VCaP (cell line): ENCODE measurements at regions not wholly inside any gene's neighbourhood (a gene's known extent, or its start where the extent isn't known, plus 50 kb on each side); places are given as distances from the start of the nearest gene placed in this dataset.
A peak's percentile ranks its signal among the peaks of the same experiment; 100 is the strongest.

Source experiments
- H3K27ac ChIP-seq: fragments of 450-650 bp; 2 replicates; pipeline ENCODE4 v1.5.1; 2017
- TF ChIP-seq, protein P1 (sequence below): fragments of 450-650 bp; conservative IDR thresholded peaks from 2 replicates; pipeline ENCODE4 v1.5.1; 2017; ENCODE audit warnings: mild to moderate bottlenecking, moderate library complexity

DNA sequence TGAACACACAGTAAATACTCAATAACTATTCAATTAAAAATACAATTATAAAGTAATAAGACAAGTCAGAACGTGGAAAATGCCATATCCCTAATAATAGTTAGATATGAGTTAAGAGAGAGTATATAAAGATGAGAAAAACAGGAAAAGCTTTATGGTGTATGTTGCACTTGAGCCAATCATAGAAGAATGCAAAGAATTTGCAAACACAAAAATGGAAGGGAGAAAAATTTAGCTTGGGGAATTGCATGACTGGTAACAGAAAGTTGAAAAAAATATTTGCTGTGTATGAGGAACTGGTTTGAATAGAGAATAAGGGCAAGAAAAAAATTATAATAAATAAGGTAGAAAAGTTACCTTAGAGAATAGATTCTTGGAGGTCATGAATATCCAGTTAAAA is 739.6 kb upstream of the CXADR start:
- TF ChIP-seq, protein P1, sequence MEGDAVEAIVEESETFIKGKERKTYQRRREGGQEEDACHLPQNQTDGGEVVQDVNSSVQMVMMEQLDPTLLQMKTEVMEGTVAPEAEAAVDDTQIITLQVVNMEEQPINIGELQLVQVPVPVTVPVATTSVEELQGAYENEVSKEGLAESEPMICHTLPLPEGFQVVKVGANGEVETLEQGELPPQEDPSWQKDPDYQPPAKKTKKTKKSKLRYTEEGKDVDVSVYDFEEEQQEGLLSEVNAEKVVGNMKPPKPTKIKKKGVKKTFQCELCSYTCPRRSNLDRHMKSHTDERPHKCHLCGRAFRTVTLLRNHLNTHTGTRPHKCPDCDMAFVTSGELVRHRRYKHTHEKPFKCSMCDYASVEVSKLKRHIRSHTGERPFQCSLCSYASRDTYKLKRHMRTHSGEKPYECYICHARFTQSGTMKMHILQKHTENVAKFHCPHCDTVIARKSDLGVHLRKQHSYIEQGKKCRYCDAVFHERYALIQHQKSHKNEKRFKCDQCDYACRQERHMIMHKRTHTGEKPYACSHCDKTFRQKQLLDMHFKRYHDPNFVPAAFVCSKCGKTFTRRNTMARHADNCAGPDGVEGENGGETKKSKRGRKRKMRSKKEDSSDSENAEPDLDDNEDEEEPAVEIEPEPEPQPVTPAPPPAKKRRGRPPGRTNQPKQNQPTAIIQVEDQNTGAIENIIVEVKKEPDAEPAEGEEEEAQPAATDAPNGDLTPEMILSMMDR: no peak
- H3K27ac ChIP-seq: no peak overlapping the region

DNA sequence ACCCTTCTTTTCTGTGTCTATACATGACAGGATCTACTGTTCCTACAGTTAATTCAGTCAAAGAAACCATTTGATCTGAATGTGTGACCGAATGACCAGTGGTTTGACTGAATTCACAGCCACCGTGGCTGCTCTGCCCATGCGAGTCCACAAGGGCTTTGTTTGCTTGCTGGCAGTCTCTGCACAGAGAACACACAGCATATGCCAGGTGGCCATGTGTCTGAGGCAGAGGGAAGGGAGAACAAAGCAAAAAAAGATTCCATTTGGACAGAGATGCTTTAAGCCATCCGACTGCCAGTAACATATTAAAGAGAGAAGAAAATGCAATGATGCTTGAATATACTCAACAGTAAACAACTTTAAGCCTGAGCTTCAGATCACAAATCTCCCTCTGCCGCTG is 737.8 kb upstream of the CXADR start:
- TF ChIP-seq, protein P1: peak; percentile 5; the same call in 1 of the 2 replicates
- peak overlapping the region; percentile 7 for H3K27ac ChIP-seq

DNA sequence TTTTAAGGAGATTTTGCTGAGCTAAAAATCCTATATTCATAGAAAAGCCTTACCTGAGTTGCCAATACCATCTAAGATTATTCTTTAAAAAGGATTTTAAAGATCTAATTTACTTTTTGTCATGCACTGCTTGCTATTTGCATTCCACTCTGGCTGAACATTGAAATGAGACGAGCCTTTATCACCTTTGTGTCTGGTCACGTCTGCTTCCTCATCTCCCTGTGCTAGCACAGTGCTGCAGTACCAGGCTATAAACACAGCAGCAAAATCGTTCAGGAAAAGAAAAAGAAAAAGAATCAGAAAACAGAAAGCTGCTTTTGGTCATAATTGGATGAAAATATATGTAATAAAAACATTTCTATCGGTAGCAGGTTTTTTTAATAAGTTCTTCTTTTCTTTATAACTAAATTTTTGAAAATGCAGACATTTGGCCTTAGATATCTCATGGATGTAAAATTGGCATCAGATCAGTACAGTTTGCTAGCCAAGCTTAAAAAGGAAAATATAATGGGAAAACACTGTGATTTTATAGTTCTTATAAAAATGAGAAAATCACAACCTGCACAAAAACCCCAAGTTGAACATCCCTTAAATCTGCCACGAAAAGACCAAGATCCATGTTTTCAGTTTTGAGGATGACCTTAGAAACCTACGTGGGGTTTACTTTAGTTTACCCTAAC is 735.7 kb upstream of the CXADR start:
- TF ChIP-seq, protein P1: no peak; the same call in 1 of the 2 replicates
- peak overlapping the region; percentile 17; the same call in 1 of the 2 replicates for H3K27ac ChIP-seq

DNA sequence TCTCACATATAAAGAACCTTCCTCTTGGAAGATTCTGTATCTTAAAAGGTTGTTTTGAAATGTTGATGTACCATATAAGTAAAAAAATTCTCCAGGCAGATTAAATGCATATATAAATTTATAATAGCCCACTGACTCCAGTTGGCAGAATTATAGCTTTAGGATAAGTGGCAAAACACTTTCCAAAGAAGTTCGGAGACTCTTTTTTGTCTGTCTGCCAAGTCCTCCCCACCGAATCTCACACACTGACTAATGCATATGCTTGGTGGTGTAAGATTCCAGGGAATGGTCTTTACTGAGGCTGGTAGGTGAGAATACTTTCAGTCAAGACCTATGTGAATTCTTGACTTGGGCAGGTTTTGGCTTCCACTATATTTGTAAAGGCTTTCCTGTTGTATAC is 724.3 kb upstream of the CXADR start:
- TF ChIP-seq, protein P1: no peak
- H3K27ac ChIP-seq: no peak overlapping the region

DNA sequence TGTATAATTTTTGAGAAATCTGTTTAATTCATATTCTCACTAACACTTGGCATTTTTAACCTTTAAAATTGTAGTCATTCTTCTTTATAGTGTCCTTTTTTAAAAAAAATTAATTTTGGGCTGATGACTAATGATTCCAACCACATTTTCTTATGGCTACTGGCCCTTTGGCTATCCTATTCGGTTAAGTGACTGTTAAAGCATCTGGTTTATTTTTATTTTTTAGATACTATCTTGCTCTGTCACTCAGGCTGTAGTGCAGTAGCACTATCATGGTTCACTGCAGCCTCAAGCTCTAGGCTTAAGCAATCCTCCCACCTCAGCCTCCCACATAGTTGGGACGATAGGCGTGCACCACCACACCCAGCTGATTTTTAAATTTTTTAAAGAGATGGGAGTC is 723.2 kb upstream of the CXADR start:
- no peak overlapping the region for H3K27ac ChIP-seq
- TF ChIP-seq, protein P1: no peak

DNA sequence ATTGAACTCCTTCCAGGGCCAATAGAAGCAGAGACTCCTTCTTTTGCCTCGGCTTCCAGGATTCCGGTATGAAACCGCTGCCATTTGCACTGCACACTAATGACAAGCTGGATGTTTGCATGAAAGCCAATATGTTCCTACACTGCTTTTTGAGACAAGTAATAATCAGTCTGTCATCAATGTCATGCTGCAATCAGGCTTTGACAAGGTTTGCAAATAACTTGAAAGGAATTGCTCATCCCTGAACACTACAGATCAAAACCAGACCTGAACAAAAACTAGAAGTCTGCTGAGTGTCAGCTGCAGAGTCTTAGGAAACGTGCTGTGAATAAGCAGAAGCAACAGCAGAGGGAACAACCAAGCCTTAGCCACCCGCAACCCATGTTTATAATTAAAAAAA is 720.7 kb upstream of the CXADR start:
- H3K27ac ChIP-seq: no peak overlapping the region

DNA sequence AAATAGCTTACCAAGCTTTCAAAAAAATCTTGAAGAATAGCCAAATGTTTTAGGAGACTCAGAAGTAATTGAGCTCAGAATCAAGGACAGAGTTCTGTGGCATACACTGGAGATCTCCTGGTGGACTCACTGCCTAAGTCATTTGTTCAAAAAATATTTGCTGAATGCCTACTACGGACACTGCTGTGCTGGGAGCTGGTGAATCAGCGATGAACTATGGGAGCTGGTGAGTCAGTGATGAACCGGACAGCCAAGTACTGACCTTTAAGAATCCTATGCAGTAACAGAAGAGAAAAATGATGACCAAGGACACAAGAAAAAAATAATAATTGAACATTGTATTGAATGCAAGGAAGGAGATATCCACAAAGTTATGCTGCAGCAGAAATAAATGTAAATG is 717.9 kb upstream of the CXADR start:
- no peak overlapping the region for H3K27ac ChIP-seq
- TF ChIP-seq, protein P1: no peak

More for the DNA sequence above, 720.7 kb upstream of the CXADR start:
- TF ChIP-seq, protein P1: no peak
